ENCODE measurements at regions not wholly inside any gene's neighbourhood (a gene's known extent, or its start where the extent isn't known, plus 50 kb on each side); places are given as distances from the start of the nearest gene placed in this dataset.

DNA sequence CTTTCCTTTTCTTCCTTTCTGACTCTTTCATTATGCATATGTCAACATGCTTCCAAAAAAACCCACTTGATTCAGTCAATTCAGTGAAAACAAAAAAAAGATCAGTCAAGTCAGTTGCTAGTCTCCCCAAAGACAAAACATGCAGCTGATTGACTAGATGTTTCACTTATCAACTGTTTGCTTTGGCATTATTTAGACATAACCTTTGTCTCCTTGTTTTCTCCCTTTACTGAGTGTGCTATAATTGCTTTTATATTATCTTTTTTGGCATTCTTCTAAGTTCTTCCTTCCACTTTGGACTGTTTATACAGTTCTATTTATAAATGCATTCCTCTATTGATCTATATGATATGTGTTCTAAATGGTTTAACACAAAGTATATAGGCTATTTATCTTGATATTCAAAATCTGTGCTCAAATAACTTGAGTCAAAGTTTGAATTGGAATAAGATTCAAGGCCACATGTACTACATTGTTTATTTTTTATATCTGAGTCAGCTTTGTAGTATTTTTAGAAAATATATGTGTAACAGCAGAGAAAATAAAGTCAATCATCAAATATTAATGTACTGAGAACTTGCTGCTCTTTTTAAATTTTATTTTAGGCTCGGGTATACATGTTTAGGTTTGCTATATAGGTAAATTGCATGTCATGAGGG is 260.5 kb downstream of the CENPW start:
- Histone ChIP-seq H2BK20ac (ENCODE audit: low read depth, low read length, poor library complexity, severe bottlenecking) (no peak overlapping the region), H3K14ac (ENCODE audit: insufficient read depth, low read length) (no peak overlapping the region), H3K9ac (ENCODE audit: extremely low read depth, insufficient read length, low read length) (no peak overlapping the region), H2BK5ac (ENCODE audit: insufficient read length, low read length) (no peak overlapping the region), H3K27ac (ENCODE audit: insufficient read length, low read depth, low read length) (no peak overlapping the region), H3K4me1 (ENCODE audit: insufficient read depth, low read length) (no peaks in the 10 kb centered on the region), H3K18ac (ENCODE audit: insufficient read length, low read depth, low read length) (no peak overlapping the region), H3K79me1 (ENCODE audit: insufficient read depth, low read depth, low read length, poor library complexity, severe bottlenecking) (no peaks in the 10 kb centered on the region), H3K4ac (ENCODE audit: low read depth, low read length) (no peak overlapping the region), H4K5ac (ENCODE audit: insufficient read length, low read depth, low read length) (no peak overlapping the region), H2BK15ac (ENCODE audit: low read depth, low read length) (no peak overlapping the region), H2AFZ (ENCODE audit: low read length) (no peak overlapping the region), H3K9me3 (ENCODE audit: control insufficient read depth, low read depth, low read length) (no peaks in the 10 kb centered on the region), H2AK5ac (ENCODE audit: insufficient read length, low read length) (no peak overlapping the region), H2BK12ac (ENCODE audit: insufficient read length, low read depth, low read length) (no peak overlapping the region), H3K56ac (ENCODE audit: insufficient read length, low read depth, low read length) (no peak overlapping the region), H3K23ac (ENCODE audit: insufficient read length, low read depth, low read length) (no peak overlapping the region), H4K91ac (ENCODE audit: insufficient read length, low read depth, low read length) (no peak overlapping the region), H2BK120ac (ENCODE audit: low read depth, low read length, poor library complexity, severe bottlenecking) (no peak overlapping the region), H4K20me1 (ENCODE audit: control insufficient read depth, insufficient read depth, insufficient read length) (no peaks in the 10 kb centered on the region), H3T11ph (ENCODE audit: low read length) (no peak overlapping the region), H3K79me2 (ENCODE audit: insufficient read depth, low read length) (no peaks in the 10 kb centered on the region), H3K27me3 (ENCODE audit: insufficient read depth, low read length) (no peaks in the 10 kb centered on the region; the same call in 1 of the 2 replicates), H3K23me2 (ENCODE audit: insufficient read length, low read depth, low read length, poor library complexity, severe bottlenecking) (no peaks in the 10 kb centered on the region), H3K4me2 (ENCODE audit: insufficient read depth, insufficient read length, low read length) (no peak overlapping the region), H4K8ac (replicated peaks; ENCODE audit: insufficient read length, low read depth, low read length) (no peak overlapping the region)
- H3K9me3 Mint-ChIP-seq, result peaks cover 22 to 30% of the 10 kb centered on the region in 2 experiments
- H3K4me1 Mint-ChIP-seq, result no peaks in the 10 kb centered on the region
- DNase-seq, result no peak
- no peaks in the 10 kb centered on the region; the same call in 1 of the 2 replicates for H3K27me3 Mint-ChIP-seq (ENCODE audit: low read depth)
- no peak overlapping the region for H3K4me3 Mint-ChIP-seq
- TF ChIP-seq, protein P1, sequence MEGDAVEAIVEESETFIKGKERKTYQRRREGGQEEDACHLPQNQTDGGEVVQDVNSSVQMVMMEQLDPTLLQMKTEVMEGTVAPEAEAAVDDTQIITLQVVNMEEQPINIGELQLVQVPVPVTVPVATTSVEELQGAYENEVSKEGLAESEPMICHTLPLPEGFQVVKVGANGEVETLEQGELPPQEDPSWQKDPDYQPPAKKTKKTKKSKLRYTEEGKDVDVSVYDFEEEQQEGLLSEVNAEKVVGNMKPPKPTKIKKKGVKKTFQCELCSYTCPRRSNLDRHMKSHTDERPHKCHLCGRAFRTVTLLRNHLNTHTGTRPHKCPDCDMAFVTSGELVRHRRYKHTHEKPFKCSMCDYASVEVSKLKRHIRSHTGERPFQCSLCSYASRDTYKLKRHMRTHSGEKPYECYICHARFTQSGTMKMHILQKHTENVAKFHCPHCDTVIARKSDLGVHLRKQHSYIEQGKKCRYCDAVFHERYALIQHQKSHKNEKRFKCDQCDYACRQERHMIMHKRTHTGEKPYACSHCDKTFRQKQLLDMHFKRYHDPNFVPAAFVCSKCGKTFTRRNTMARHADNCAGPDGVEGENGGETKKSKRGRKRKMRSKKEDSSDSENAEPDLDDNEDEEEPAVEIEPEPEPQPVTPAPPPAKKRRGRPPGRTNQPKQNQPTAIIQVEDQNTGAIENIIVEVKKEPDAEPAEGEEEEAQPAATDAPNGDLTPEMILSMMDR (conservative IDR thresholded peaks at IDR 0.05), result no peak
- H3K27ac Mint-ChIP-seq, result no peak overlapping the region
- peaks cover 2 to 19% (median 2%) of the 10 kb centered on the region in 3 experiments; a peak in 5 of 7 replicates for H3K36me3 Mint-ChIP-seq (ENCODE audit: insufficient read depth in 1 of 3, low read depth in 3 of 3)
- no CpG with 5 or more reads among the region's 1 CpG for WGBS (ENCODE audit: extremely low coverage, insufficient read length, low lambda C conversion rate)

Measured in H9 (cell line).